GM12878 (cell line): ENCODE measurements at regions not wholly inside any gene's neighbourhood (a gene's known extent, or its start where the extent isn't known, plus 50 kb on each side); places are given as distances from the start of the nearest gene placed in this dataset.

Experiments used
- BCLAF1 ChIP-seq: fragments of 450-650 bp; IDR thresholded peaks from 2 replicates; pipeline ENCODE4 v1.6.1; 2017; ENCODE audit warnings: antibody characterized with exemption, mild to moderate bottlenecking, moderate library complexity
- CTCF ChIP-seq, 3 experiments: IDR thresholded peaks in 2 of 3; conservative IDR thresholded peaks in 1 of 3; 2 replicates each; pipeline ENCODE4 v1.5.1; 2011; ENCODE audit warnings: low read depth in 3 of 3, low read length in 3 of 3, mild to moderate bottlenecking in 3 of 3, control low read depth in 2 of 3, moderate library complexity in 2 of 3, inconsistent platforms in 1 of 3, mixed read lengths in 1 of 3; ENCODE audit not compliant: control insufficient read depth in 2 of 3, insufficient read depth in 1 of 3; ENCODE audit errors: extremely low read depth in 1 of 3
- DPF2 ChIP-seq: fragments of 450-650 bp; IDR thresholded peaks from 2 replicates; pipeline ENCODE4 v1.6.1; 2017; ENCODE audit warnings: mild to moderate bottlenecking
- ELK1 ChIP-seq: IDR thresholded peaks from 2 replicates; pipeline ENCODE4 v1.6.1; 2012; ENCODE audit warnings: low read depth, low read length, improper control_type of control experiment
- EP300 ChIP-seq, 2 experiments: fragments of 150-350 bp in 1 of 2; IDR thresholded peaks; 2 replicates each; pipeline ENCODE4 v1.6.1; 2011 to 2012; ENCODE audit warnings: low read depth in 2 of 2, low read length in 2 of 2, borderline replicate concordance in 1 of 2, improper control_type of control experiment in 1 of 2, inconsistent platforms in 1 of 2; ENCODE audit not compliant: control insufficient read depth in 1 of 2
- IRF3 ChIP-seq: fragments of 450-650 bp; IDR thresholded peaks from 2 replicates; pipeline ENCODE4 v1.6.1; 2014; ENCODE audit warnings: mild to moderate bottlenecking
- MTA3 ChIP-seq: IDR thresholded peaks from 2 replicates; pipeline ENCODE4 v1.6.1; 2012; ENCODE audit warnings: low read length, inconsistent platforms, borderline replicate concordance
- NFYB ChIP-seq: IDR thresholded peaks from 2 replicates; pipeline ENCODE4 v1.6.1; 2011; ENCODE audit warnings: low read depth, mild to moderate bottlenecking, low read length, improper control_type of control experiment, moderate library complexity; ENCODE audit not compliant: insufficient read depth
- NR2C1 ChIP-seq: fragments of 450-650 bp; IDR thresholded peaks from 2 replicates; pipeline ENCODE4 v1.6.1; 2017; ENCODE audit warnings: antibody characterized with exemption, mild to moderate bottlenecking, moderate library complexity
- SMAD5 ChIP-seq: IDR thresholded peaks from 2 replicates; pipeline ENCODE4 v1.6.1; 2016; ENCODE audit warnings: antibody characterized with exemption, low read depth
- SMC3 ChIP-seq: IDR thresholded peaks from 2 replicates; pipeline ENCODE4 v1.6.1; 2011; ENCODE audit warnings: low read length, improper control_type of control experiment, borderline replicate concordance
- ZBTB33 ChIP-seq: fragments of 450-650 bp; IDR thresholded peaks from 2 replicates; pipeline ENCODE4 v1.6.1; 2017; ENCODE audit warnings: mild to moderate bottlenecking
- ZNF274 ChIP-seq: IDR thresholded peaks from one replicate; pipeline ENCODE4 v1.8.0; 2011; ENCODE audit not compliant: insufficient read length, insufficient read depth

GRCh38 chr7:51785171-51785570, 468.6 kb upstream of the COBL start:
- TF ChIP-seq ZNF274 = no peak
- no peak for TF ChIP-seq ELK1
- TF ChIP-seq SMAD5 = no peak
- no peak for TF ChIP-seq BCLAF1
- no peak for TF ChIP-seq NFYB
- no peak for TF ChIP-seq ZBTB33
- no peak for TF ChIP-seq CTCF (IDR thresholded peaks at IDR 0.05 in 2 of 3, conservative IDR thresholded peaks at IDR 0.05 in 1 of 3; ENCODE audit: control insufficient read depth in 2 of 3, extremely low read depth in 1 of 3, insufficient read depth in 1 of 3, low read depth in 3 of 3, low read length in 3 of 3)
- TF ChIP-seq SMC3 = no peak
- no peak for TF ChIP-seq IRF3
- no peak for TF ChIP-seq EP300 (IDR thresholded peaks at IDR 0.05; ENCODE audit: borderline replicate concordance in 1 of 2, control insufficient read depth in 1 of 2, low read depth in 2 of 2, low read length in 2 of 2)
- no peak for TF ChIP-seq DPF2
- TF ChIP-seq MTA3 = no peak
- no peak for TF ChIP-seq NR2C1
